Esophagus muscularis mucosa (tissue), 4 donors: ENCODE measurements at regions not wholly inside any gene's neighbourhood (a gene's known extent, or its start where the extent isn't known, plus 50 kb on each side); places are given as distances from the start of the nearest gene placed in this dataset.

Source experiments
- DNase-seq: peaks from one replicate; pipeline ENCODE4 v3.0.0-alpha.2; 2017; ENCODE audit errors: extremely low spot score
- H3K27ac ChIP-seq, 4 donors: fragments of 200-600 bp; sonication (generic); replicated peaks in 1 of 4; 1 replicate in 3 of 4; 2 replicates in 1 of 4; pipeline ENCODE4 v1.5.1; 2016 to 2019; ENCODE audit warnings: mild to moderate bottlenecking in 1 of 4
- H3K27me3 ChIP-seq, 4 donors: fragments of 200-600 bp; sonication (generic); one replicate each; pipeline versions ENCODE4 v1.5.1 to v1.6.0; 2016 to 2019
- H3K36me3 ChIP-seq, 4 donors: fragments of 200-600 bp; sonication (generic); one replicate each; pipeline ENCODE4 v1.5.1; 2016 to 2019
- H3K4me1 ChIP-seq, 4 donors: fragments of 200-600 bp; sonication (generic); one replicate each; pipeline ENCODE4 v1.5.1; 2016 to 2019
- H3K4me3 ChIP-seq, 4 donors: fragments of 200-600 bp; sonication (generic); 1 replicate in 2 of 4; 2 replicates in 2 of 4; pipeline ENCODE4 v1.5.1; 2016 to 2019; ENCODE audit warnings: mild to moderate bottlenecking in 4 of 4, moderate library complexity in 1 of 4
- H3K9me3 ChIP-seq, 4 donors: fragments of 200-600 bp; sonication (generic); 1 replicate in 3 of 4; 2 replicates in 1 of 4; pipeline ENCODE4 v1.5.1; 2016 to 2019
- CTCF ChIP-seq, 3 experiments: fragments of 200-600 bp in 2 of 3; fragments of 450-650 bp in 1 of 3; sonication (generic) in 2 of 3; IDR thresholded peaks; one replicate each; pipeline ENCODE4 v1.5.1; 2017 to 2019; ENCODE audit warnings: antibody characterized with exemption in 3 of 3, mild to moderate bottlenecking in 2 of 3, moderate library complexity in 1 of 3
- EP300 ChIP-seq: sonication (generic); formaldehyde crosslinking; IDR thresholded peaks from one replicate; pipeline ENCODE4 v1.6.1; 2017; ENCODE audit warnings: antibody characterized with exemption
- POLR2A ChIP-seq: fragments of 450-650 bp; IDR thresholded peaks from one replicate; pipeline ENCODE4 v1.6.1; 2017; ENCODE audit warnings: antibody characterized with exemption, moderate library complexity, mild to moderate bottlenecking, low read depth
- POLR2AphosphoS5 ChIP-seq, 2 donors: sonication (generic); formaldehyde crosslinking; IDR thresholded peaks; one replicate each; pipeline ENCODE4 v1.6.1; 2017; ENCODE audit warnings: antibody characterized with exemption in 2 of 2
- WGBS: methylation state at CpG from one replicate; pipeline ENCODE4 v1.1.5; 2018; 5-methylcytosine and 5-hydroxymethylcytosine counted together
- intact Hi-C: fragments of 100-400 bp; cut with DNase I; formaldehyde crosslinking; loops from one replicate; pipeline ENCODE4 v1.15.1; 2023

GRCh38 chr13:34290661-34291060 lies 472.7 kb downstream of the RFC3 start:
- Histone ChIP-seq H3K9me3 (no peaks in the 10 kb centered on the region), H3K4me1 (peaks cover 0 to 7% (median 0%) of the 10 kb centered on the region in 4 donors), H3K27me3 (no peaks in the 10 kb centered on the region), H3K36me3 (no peaks in the 10 kb centered on the region), H3K27ac (no peak overlapping the region), H3K4me3 (no peak overlapping the region)
- DNase-seq, result no peak
- intact Hi-C loops, result no loop called here
- TF ChIP-seq POLR2AphosphoS5 (IDR thresholded peaks at IDR 0.05), result no peak
- TF ChIP-seq POLR2A, result no peak
- TF ChIP-seq CTCF (IDR thresholded peaks at IDR 0.05), result no peak
- no peak for TF ChIP-seq EP300

- Histone ChIP-seq H3K36me3 (no peaks in the 10 kb centered on the region), H3K27ac (no peak overlapping the region), H3K27me3 (no peaks in the 10 kb centered on the region), H3K9me3 (no peaks in the 10 kb centered on the region), H3K4me3 (no peak overlapping the region), H3K4me1 (peaks cover 0 to 7% (median 0%) of the 10 kb centered on the region in 4 donors)
- intact Hi-C loops, result no loop called here
- 44% methylated on average over 5 of the region's 5 CpGs for WGBS
- TF ChIP-seq POLR2AphosphoS5 (IDR thresholded peaks at IDR 0.05), result no peak
- TF ChIP-seq EP300, result no peak
- no peak for TF ChIP-seq POLR2A
- no peak for TF ChIP-seq CTCF (IDR thresholded peaks at IDR 0.05)
- DNase-seq, result no peak
Measured at GRCh38 chr13:34294483-34295129, 476.7 kb downstream of the RFC3 start.

GRCh38 chr13:34300559-34300958 lies 482.6 kb downstream of the RFC3 start:
- TF ChIP-seq CTCF (IDR thresholded peaks at IDR 0.05) (no peak), POLR2AphosphoS5 (IDR thresholded peaks at IDR 0.05) (no peak)
- 18% methylated on average over 1 of the region's 1 CpG for WGBS
- Histone ChIP-seq H3K9me3 (peaks cover 0 to 14% (median 9%) of the 10 kb centered on the region in 4 donors), H3K27me3 (no peaks in the 10 kb centered on the region), H3K36me3 (no peaks in the 10 kb centered on the region), H3K4me3 (no peak overlapping the region), H3K4me1 (peaks cover 0 to 9% (median 4%) of the 10 kb centered on the region in 4 donors), H3K27ac (no peak overlapping the region)
- intact Hi-C loops, result no loop called here
- no peak for DNase-seq

- Histone ChIP-seq H3K9me3 (peaks cover 0 to 14% (median 9%) of the 10 kb centered on the region in 4 donors), H3K4me3 (no peak overlapping the region), H3K27me3 (no peaks in the 10 kb centered on the region), H3K27ac (no peak overlapping the region), H3K4me1 (peaks cover 0 to 9% (median 4%) of the 10 kb centered on the region in 4 donors), H3K36me3 (no peaks in the 10 kb centered on the region)
- DNase-seq, result no peak
- intact Hi-C loops, result no loop called here
- TF ChIP-seq EP300, result no peak
- no peak for TF ChIP-seq POLR2AphosphoS5 (IDR thresholded peaks at IDR 0.05)
- TF ChIP-seq POLR2A, result no peak
- no peak for TF ChIP-seq CTCF (IDR thresholded peaks at IDR 0.05)
Measured at GRCh38 chr13:34302596-34302995, 484.6 kb downstream of the RFC3 start.

- H3K4me3 ChIP-seq, result no peak overlapping the region
- TF ChIP-seq POLR2AphosphoS5 (IDR thresholded peaks at IDR 0.05) (no peak), CTCF (IDR thresholded peaks at IDR 0.05) (no peak), POLR2A (no peak), EP300 (no peak)
- intact Hi-C loops, result no loop called here
- H3K4me1 ChIP-seq, result peaks cover 0 to 9% (median 4%) of the 10 kb centered on the region in 4 donors
- no peaks in the 10 kb centered on the region for H3K27me3 ChIP-seq
- H3K36me3 ChIP-seq, result no peaks in the 10 kb centered on the region
- DNase-seq, result no peak
- H3K27ac ChIP-seq, result no peak overlapping the region
- peaks cover 0 to 14% (median 9%) of the 10 kb centered on the region in 4 donors for H3K9me3 ChIP-seq
Measured at GRCh38 chr13:34303346-34303745, 485.4 kb downstream of the RFC3 start.
